Esophagus mucosa (tissue), 1 donor: ENCODE measurements at regions not wholly inside any gene's neighbourhood (a gene's known extent, or its start where the extent isn't known, plus 50 kb on each side); places are given as distances from the start of the nearest gene placed in this dataset.

Experiments
- ATAC-seq: fragments of 200-7000 bp; cut with Tn5 transposase; one replicate; pipeline ENCODE4 v1.9.1; 2020
- donor health status: DM: yes; HTN: yes; CAD: no.

GRCh38 chr2:128401680-128402079, 83.0 kb upstream of the HS6ST1 start:
- no peak for ATAC-seq

GRCh38 chr2:128402911-128403670, 84.4 kb upstream of the HS6ST1 start:
- ATAC-seq, result no peak

- ATAC-seq, result no peak
Measured at GRCh38 chr2:128403814-128404708, 85.4 kb upstream of the HS6ST1 start.

- no peak for ATAC-seq
Measured at GRCh38 chr2:128404709-128405466, 86.2 kb upstream of the HS6ST1 start.

GRCh38 chr2:128405467-128405900, 86.8 kb upstream of the HS6ST1 start:
- ATAC-seq, result no peak

GRCh38 chr2:128405981-128406613, 87.4 kb upstream of the HS6ST1 start:
- peak; percentile 41 for ATAC-seq

- ATAC-seq, result no peak
Measured at GRCh38 chr2:128406736-128407554, 88.3 kb upstream of the HS6ST1 start.

GRCh38 chr2:128408349-128409305, 90.0 kb upstream of the HS6ST1 start:
- ATAC-seq, result peak; percentile 49

GRCh38 chr2:128409326-128410034, 90.8 kb upstream of the HS6ST1 start:
- ATAC-seq, result no peak

- no peak for ATAC-seq
Measured at GRCh38 chr2:128410035-128410757, 91.5 kb upstream of the HS6ST1 start.

- no peak for ATAC-seq
Measured at GRCh38 chr2:128410758-128411215, 92.1 kb upstream of the HS6ST1 start.

- no peak for ATAC-seq
Measured at GRCh38 chr2:128411431-128411830, 92.8 kb upstream of the HS6ST1 start.

GRCh38 chr2:128412181-128412871, 93.7 kb upstream of the HS6ST1 start:
- ATAC-seq, result no peak

GRCh38 chr2:128413014-128413717, 94.5 kb upstream of the HS6ST1 start:
- ATAC-seq, result no peak

GRCh38 chr2:128413718-128414341, 95.2 kb upstream of the HS6ST1 start:
- no peak for ATAC-seq

GRCh38 chr2:128414351-128414750, 95.7 kb upstream of the HS6ST1 start:
- ATAC-seq, result no peak
